Heart left ventricle (tissue), 16 donors: ENCODE measurements at regions not wholly inside any gene's neighbourhood (a gene's known extent, or its start where the extent isn't known, plus 50 kb on each side); places are given as distances from the start of the nearest gene placed in this dataset.
A peak's percentile ranks its signal among the peaks of the same experiment; 100 is the strongest.
"Not testable (repeated sequence)": the region's sequence is repeated elsewhere in the genome, so short reads cannot be mapped to it uniquely, and the experiment has no call there.

Experiments used
- ATAC-seq, 4 donors: fragments of 200-7000 bp; cut with Tn5 transposase; one replicate each; pipeline ENCODE4 v1.9.1; 2020 to 2022; ENCODE audit warnings: moderate library complexity in 4 of 4, mild to moderate bottlenecking in 3 of 4, moderate number of reproducible peaks in 1 of 4
- DNase-seq, 5 donors: peaks; one replicate each; pipeline ENCODE4 v3.0.0-alpha.2; 2020
- H3K27ac ChIP-seq, 12 donors: fragments of 200-600 bp; sonication (generic) in 4 of 12; one replicate each; pipeline versions ENCODE4 v1.5.0 to v1.8.0; 2016 to 2022; ENCODE audit warnings: mild to moderate bottlenecking in 2 of 12
- H3K27me3 ChIP-seq, 9 donors: fragments of 200-600 bp; sonication (generic) in 2 of 9; one replicate each; pipeline versions ENCODE4 v1.5.1 to v1.8.0; 2016 to 2022; ENCODE audit warnings: mild to moderate bottlenecking in 3 of 9
- H3K36me3 ChIP-seq, 9 donors: fragments of 200-600 bp; sonication (generic) in 2 of 9; one replicate each; pipeline versions ENCODE4 v1.5.0 to v1.8.0; 2018 to 2022; ENCODE audit warnings: mild to moderate bottlenecking in 2 of 9
- H3K4me1 ChIP-seq, 12 donors: fragments of 200-600 bp; sonication (generic) in 4 of 12; one replicate each; pipeline versions ENCODE4 v1.5.0 to v1.8.0; 2016 to 2022; ENCODE audit warnings: mild to moderate bottlenecking in 3 of 12
- H3K4me3 ChIP-seq, 12 donors: fragments of 200-600 bp; sonication (generic) in 4 of 12; one replicate each; pipeline versions ENCODE4 v1.5.0 to v1.8.0; 2017 to 2022; ENCODE audit warnings: mild to moderate bottlenecking in 9 of 12, moderate library complexity in 4 of 12
- H3K9me3 ChIP-seq, 12 donors: fragments of 200-600 bp; sonication (generic) in 4 of 12; one replicate each; pipeline versions ENCODE4 v1.5.0 to v1.8.0; 2016 to 2022; ENCODE audit warnings: mild to moderate bottlenecking in 1 of 12
- CTCF ChIP-seq, 12 donors: fragments of 200-600 bp; sonication (generic) in 4 of 12; IDR thresholded peaks; one replicate each; pipeline versions ENCODE4 v1.5.0 to v1.8.0; 2018 to 2022; ENCODE audit warnings: antibody characterized with exemption in 12 of 12, mild to moderate bottlenecking in 5 of 12
- POLR2A ChIP-seq, 2 donors: fragments of 450-650 bp; IDR thresholded peaks; one replicate each; pipeline ENCODE4 v1.6.1; 2017; ENCODE audit warnings: antibody characterized with exemption in 2 of 2, mild to moderate bottlenecking in 2 of 2, moderate library complexity in 2 of 2
- WGBS, 4 donors: extraction: QIAGEN DNeasy Blood & Tissue Kit in 2 of 4; methylation state at CpG; one replicate each; pipeline versions ENCODE4 v1.1.5 to v1.1.7; 2013 to 2018; 5-methylcytosine and 5-hydroxymethylcytosine counted together
- intact Hi-C, 10 donors: fragments of 100-400 bp; cut with DNase I; formaldehyde crosslinking; loops; one replicate each; pipeline versions ENCODE4 v1.11.1 to v1.14.2; 2022
- donor health status: ischemic (EF 13 %, LVEDD 7.1; RV severe dilation, severe dysfunction).
- donor health status: healthy with polysubstance abuse.
- donor health status: DM: no; HTN: yes; CAD: no.
- donor health status: DM: no; HTN: no; CAD: no.
- donor health status: ischemic (EF 25% LVEDD 6.9; RV normal size, moderate dysfunction).
- donor health status: ischemic (EF 25% LVEDD 5.7; RV mildly dilated, moderate dysfunction).
- donor health status: healthy.
- donor health status: DM: yes; HTN: yes; CAD: no.
- donor health status: ischemic (EF 35%, LVEDD 5.7; RV mildly dilated, moderate dysfunction).
- donor health status: nonischemic (EF 11% LVEDD 7.7; RV severe dilation, severe dysfunction).
- donor health status: DM: yes; HTN: yes; CAD: no.
- donor health status: PGD.
- donor health status: ischemic (EF 29% LVEDD 5.4; RV normal size, mild dysfunction).
- donor health status: nonischemic (EF 23%, LVEDD 6.1; RV moderate dilation, normal function).

DNA sequence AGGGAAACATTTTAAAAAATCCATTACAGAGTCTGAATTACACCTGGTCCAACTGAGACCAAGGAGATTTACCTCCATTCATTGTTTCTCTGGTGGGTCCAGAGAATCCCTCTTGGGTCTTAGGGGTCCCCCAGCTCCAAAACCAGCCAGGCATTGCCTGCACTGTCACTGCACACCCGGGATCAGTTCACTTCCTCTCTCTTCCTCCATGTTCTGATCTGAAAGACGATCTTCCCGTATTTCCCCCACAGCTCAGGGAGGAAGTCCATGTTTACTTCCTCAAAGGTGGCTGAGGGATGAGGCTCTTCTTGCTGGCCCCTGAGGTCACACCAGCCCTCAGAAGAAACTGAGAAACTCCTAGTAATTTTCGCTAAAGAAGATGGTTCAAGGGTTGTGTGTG is 159.7 kb downstream of the BMP7 start:
- no peak for ATAC-seq

GRCh38 chr20:57107208-57107607 is 159.2 kb downstream of the BMP7 start:
- 79 to 82% (median 81%) methylated on average over 13 of the region's 13 CpGs for WGBS, 4 donors
- DNase-seq: no peak
- H3K4me1 ChIP-seq: no peaks in the 10 kb centered on the region
- intact Hi-C loops: no loop called here
- no peak for TF ChIP-seq POLR2A (IDR thresholded peaks at IDR 0.05)
- TF ChIP-seq CTCF (IDR thresholded peaks at IDR 0.05): no peak
- H3K36me3 ChIP-seq: no peaks in the 10 kb centered on the region
- no peak overlapping the region for H3K4me3 ChIP-seq
- no peaks in the 10 kb centered on the region for H3K27me3 ChIP-seq
- H3K9me3 ChIP-seq: no peaks in the 10 kb centered on the region
- H3K27ac ChIP-seq: no peak overlapping the region
- ATAC-seq: no peak

More for the DNA sequence above, 159.7 kb downstream of the BMP7 start:
- Histone ChIP-seq H3K4me1 (no peaks in the 10 kb centered on the region), H3K36me3 (no peaks in the 10 kb centered on the region), H3K9me3 (no peaks in the 10 kb centered on the region), H3K4me3 (no peak overlapping the region), H3K27me3 (no peaks in the 10 kb centered on the region), H3K27ac (no peak overlapping the region)
- intact Hi-C loops: no loop called here
- no peak for TF ChIP-seq POLR2A (IDR thresholded peaks at IDR 0.05)
- DNase-seq: no peak
- WGBS, 4 donors: 50 to 75% (median 56%) methylated on average over 3 to 4 of the region's 4 CpGs

DNA sequence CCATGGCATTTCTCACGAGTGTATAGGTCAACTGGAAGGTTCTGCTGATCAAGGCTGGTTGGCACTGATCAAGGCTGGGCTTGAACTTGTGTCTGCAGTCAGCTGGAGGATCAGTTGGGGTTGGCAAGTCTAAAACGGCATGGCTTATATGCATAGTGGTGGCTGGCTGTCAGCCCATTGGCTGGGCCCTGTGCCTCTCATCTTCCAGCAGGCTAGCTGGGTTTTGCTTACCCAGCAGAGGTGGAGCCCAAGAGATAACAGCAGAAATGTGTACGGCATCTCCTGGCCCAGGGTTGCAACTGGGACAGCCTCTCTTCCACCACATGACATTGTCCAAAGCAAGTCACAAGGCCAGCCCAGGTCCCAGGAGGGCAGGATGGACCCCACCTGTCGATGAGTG is 158.2 kb downstream of the BMP7 start:
- no peak for DNase-seq
- TF ChIP-seq CTCF (IDR thresholded peaks at IDR 0.05) (no peak), POLR2A (IDR thresholded peaks at IDR 0.05) (no peak)
- intact Hi-C loops: no loop called here
- Histone ChIP-seq H3K4me1 (no peaks in the 10 kb centered on the region), H3K4me3 (no peak overlapping the region), H3K9me3 (no peaks in the 10 kb centered on the region), H3K27me3 (no peaks in the 10 kb centered on the region), H3K36me3 (no peaks in the 10 kb centered on the region), H3K27ac (peak overlapping the region in 1 of 12 donors; percentile 8)
- ATAC-seq: no peak
- WGBS, 4 donors: 42 to 51% (median 45%) methylated on average over 4 of the region's 4 CpGs

DNA sequence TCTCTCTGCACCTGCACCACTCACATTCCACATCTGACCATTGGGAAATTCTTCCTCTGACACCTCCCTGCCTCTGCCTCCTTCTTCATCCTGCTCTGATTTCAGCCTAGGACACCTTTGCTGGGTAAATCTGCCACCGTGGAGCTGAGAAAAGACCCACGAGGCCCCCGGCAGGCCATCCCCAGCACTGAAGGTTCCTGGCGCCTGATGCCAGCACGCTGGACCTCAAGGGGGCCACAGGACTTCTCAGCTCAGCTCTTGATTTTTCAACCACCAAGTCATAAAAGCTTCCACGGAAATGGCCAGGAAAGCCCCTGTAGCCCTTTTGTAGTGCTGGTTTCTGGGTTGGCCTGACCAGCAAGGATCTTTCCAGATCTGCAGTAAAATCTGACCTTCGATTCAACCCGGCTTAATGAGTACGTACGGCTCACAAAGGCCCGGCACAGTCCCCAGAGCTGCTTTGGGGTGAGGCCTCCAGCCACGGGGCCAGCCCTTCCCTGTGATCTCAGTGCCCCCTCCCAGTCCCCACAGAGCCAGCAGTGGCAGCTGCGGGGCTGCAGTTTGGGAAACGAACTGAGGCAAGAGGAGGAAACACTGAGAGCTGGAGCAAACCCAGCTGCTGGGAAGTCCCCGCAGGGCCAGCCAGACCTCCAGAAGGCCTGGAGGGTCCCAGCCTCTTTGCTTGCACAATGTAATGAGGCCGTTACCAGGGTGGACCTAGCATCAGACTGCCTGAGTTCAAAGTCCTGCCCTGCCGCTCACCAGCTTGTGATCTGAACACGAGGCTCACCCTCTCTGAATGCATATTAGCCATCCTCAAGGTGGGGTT is 157.5 kb downstream of the BMP7 start:
- no peak for TF ChIP-seq CTCF (IDR thresholded peaks at IDR 0.05)
- no peaks in the 10 kb centered on the region for H3K36me3 ChIP-seq
- ATAC-seq (peak in 2 of 4 donors; percentile 7 to 38), DNase-seq (no peak)
- no peaks in the 10 kb centered on the region for H3K9me3 ChIP-seq
- no peaks in the 10 kb centered on the region for H3K27me3 ChIP-seq
- no peak overlapping the region for H3K4me3 ChIP-seq
- no peaks in the 10 kb centered on the region for H3K4me1 ChIP-seq
- H3K27ac ChIP-seq: peak overlapping the region in 1 of 12 donors; percentile 8
- WGBS, 4 donors: 57 to 67% (median 64%) methylated on average over 15 to 18 of the region's 18 CpGs
- intact Hi-C loops: no loop called here

GRCh38 chr20:57109571-57109953 is 156.9 kb downstream of the BMP7 start:
- no peaks in the 10 kb centered on the region for H3K9me3 ChIP-seq
- TF ChIP-seq POLR2A (IDR thresholded peaks at IDR 0.05) (no peak), CTCF (IDR thresholded peaks at IDR 0.05) (no peak)
- H3K4me3 ChIP-seq: no peak overlapping the region
- WGBS, 4 donors: 77 to 86% (median 82%) methylated on average over 6 to 10 of the region's 10 CpGs
- no peak overlapping the region for H3K27ac ChIP-seq
- no peaks in the 10 kb centered on the region for H3K27me3 ChIP-seq
- ATAC-seq (no peak), DNase-seq (no peak)
- intact Hi-C loops: no loop called here
- H3K36me3 ChIP-seq: no peaks in the 10 kb centered on the region
- H3K4me1 ChIP-seq: no peaks in the 10 kb centered on the region

DNA sequence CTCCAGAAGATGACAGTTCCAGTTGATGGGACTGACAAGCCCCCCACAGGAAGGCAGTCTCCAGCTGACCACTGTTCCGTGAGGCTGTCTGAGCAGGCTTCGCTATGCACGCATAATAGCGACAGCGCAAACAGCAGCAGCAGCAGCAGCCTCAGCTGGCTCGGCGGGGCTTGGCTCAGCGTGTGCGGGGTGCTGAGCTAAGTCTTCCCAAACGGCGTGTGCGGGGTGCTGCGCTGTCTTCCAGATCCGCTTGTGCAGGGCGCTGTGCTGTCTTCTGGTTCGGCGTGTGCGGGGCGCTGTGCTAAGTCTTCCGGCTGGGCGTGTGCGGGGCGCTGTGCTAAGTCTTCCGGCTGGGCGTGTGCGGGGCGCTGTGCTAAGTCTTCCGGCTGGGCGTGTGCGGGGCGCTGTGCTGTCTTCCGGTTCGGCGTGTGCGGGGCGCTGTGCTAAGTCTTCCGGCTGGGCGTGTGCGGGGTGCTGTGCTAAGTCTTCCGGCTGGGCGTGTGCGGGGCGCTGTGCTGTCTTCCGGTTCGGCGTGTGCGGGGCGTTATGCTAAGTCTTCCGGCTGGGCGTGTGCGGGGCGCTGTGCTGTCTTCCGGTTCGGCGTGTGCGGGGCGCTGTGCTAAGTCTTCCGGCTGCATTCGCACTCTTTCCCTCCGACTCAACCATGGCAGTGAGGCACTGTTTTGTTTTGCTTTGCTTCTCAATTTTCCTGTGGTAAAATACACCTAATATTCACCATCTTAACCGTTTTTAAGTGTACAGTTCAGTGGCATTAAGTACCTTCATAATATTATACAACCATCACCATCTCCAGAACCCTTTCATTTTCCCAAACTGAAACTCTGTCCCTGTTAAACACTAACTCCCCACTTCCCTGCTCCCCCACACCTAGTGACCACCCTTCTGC is 156.1 kb downstream of the BMP7 start:
- H3K27me3 ChIP-seq, DNase-seq, H3K9me3 ChIP-seq, H3K4me1 ChIP-seq, H3K36me3 ChIP-seq, H3K27ac ChIP-seq, intact Hi-C loops, H3K4me3 ChIP-seq, ATAC-seq: not testable (repeated sequence)
- WGBS, 4 donors: 94 to 96% (median 95%) methylated on average over 46 to 61 of the region's 61 CpGs
